ENCODE measurements at regions not wholly inside any gene's neighbourhood (a gene's known extent, or its start where the extent isn't known, plus 50 kb on each side); places are given as distances from the start of the nearest gene placed in this dataset.

DNA sequence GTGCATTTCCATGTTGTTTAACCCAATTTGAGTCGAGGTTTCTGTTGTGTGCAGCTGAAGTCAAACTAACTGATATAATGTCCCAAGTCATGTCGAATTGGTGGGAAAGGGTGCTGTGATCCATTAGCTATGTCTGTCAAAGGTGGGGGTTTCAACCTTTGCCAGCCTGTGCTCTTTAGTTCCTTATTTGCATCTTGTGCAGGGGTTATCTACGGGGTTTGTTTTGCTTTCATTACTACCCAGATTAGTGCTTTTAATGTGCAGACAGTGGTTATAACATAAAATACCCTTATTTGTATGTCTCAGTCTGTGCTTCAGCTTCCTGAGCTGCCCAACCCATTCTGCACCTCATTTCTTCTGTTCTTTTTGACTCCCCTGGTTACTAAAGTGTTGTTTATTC lies 271.9 kb upstream of the CXCR4 start:
- DNase-seq (ENCODE audit: low read depth) = no peak
- TF ChIP-seq, protein P1, sequence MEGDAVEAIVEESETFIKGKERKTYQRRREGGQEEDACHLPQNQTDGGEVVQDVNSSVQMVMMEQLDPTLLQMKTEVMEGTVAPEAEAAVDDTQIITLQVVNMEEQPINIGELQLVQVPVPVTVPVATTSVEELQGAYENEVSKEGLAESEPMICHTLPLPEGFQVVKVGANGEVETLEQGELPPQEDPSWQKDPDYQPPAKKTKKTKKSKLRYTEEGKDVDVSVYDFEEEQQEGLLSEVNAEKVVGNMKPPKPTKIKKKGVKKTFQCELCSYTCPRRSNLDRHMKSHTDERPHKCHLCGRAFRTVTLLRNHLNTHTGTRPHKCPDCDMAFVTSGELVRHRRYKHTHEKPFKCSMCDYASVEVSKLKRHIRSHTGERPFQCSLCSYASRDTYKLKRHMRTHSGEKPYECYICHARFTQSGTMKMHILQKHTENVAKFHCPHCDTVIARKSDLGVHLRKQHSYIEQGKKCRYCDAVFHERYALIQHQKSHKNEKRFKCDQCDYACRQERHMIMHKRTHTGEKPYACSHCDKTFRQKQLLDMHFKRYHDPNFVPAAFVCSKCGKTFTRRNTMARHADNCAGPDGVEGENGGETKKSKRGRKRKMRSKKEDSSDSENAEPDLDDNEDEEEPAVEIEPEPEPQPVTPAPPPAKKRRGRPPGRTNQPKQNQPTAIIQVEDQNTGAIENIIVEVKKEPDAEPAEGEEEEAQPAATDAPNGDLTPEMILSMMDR (IDR thresholded peaks at IDR 0.05; ENCODE audit: low read depth, low read length, missing control alignments) = no peak
- in situ Hi-C loops (cut with HindIII; ENCODE audit: low sequenced_read_pairs) = no loop called here
- no peak overlapping the region for H3K4me3 ChIP-seq (ENCODE audit: low read depth, low read length)

DNA sequence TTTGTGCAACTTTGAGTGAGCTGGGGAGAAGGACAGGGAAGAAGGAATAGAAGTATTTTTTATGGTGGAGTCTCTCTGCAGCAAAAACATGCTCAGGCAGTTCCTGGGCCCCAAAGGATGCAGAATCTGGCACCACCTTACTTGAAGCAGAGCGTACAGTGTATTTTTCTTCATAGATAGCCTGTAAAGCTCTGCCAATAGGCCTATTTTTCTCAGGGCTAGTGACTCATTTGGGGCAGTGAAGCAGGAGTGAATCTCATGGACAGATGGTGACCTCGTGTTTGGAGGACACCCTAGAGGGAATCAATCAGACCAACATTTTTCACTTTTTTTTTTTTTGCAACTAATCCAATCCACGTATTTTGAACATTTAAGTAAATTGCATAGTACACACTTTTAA lies 268.1 kb upstream of the CXCR4 start:
- DNase-seq (ENCODE audit: low read depth) = no peak
- TF ChIP-seq, protein P1 (IDR thresholded peaks at IDR 0.05; ENCODE audit: low read depth, low read length, missing control alignments) = no peak
- H3K4me3 ChIP-seq (ENCODE audit: low read depth, low read length) = no peak overlapping the region
- in situ Hi-C loops (cut with HindIII; ENCODE audit: low sequenced_read_pairs) = no loop called here

DNA sequence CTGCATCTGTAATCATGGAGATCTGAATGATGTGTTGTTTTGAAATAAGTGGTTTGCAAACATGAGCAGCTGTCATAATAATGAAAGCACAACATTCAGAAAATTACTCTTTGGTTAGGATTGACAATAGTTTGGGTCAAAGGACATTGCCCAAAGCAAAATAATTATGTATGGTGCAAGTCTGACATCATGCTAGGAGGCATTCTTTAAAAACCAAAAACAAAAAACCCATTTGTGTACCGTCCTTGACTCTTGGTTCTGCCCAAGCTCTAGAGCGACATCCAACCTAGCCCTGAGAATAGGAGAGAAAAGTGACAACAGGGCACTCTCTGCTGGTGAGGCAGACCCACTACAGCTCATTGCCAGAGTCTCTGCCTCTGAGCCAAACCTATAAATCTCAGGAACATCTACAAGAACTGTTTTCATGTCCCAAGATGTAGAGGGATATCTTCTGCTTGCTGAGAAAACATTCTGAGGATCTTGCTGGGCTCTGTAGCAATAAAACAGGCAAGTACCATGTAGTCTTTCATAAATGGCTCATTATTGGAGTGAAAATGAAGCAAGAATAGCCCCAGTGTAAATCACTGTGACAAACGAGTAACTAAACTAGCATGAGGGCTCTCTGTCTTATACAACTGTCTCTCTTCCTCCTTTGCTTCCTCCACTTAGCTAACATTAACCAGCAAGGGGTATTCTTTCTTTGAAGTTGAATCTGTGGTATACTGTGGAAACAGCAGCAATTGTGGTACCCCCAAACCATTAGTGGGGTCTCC lies 266.8 kb upstream of the CXCR4 start:
- TF ChIP-seq, protein P1 (IDR thresholded peaks at IDR 0.05; ENCODE audit: low read depth, low read length, missing control alignments) = peak; percentile 61
- H3K4me3 ChIP-seq (ENCODE audit: low read depth, low read length) = no peak overlapping the region
- DNase-seq (ENCODE audit: low read depth) = no peak
- in situ Hi-C loops (cut with HindIII; ENCODE audit: low sequenced_read_pairs) = no loop called here

DNA sequence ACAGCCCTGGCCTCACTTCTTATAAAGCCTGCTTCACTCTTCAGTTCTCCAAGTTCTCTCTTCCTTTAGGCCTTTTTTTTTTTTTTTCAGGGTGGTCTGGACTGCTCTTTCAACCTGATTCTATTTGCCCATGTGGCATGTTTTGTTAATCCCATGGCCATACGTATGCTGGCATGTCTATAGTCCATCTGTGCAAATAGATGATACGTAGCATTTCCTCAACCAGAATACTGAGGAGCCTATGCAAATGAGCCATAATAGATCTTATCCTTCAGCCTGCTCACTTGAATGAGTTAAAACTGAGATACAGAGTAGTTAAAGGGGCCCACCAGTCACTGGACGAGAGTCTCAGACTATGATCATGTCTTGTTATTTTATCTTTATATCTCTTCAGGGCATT lies 265.2 kb upstream of the CXCR4 start:
- no peak overlapping the region for H3K4me3 ChIP-seq (ENCODE audit: low read depth, low read length)
- TF ChIP-seq, protein P1 (IDR thresholded peaks at IDR 0.05; ENCODE audit: low read depth, low read length, missing control alignments) = no peak
- in situ Hi-C loops (cut with HindIII; ENCODE audit: low sequenced_read_pairs) = no loop called here
- DNase-seq (ENCODE audit: low read depth) = no peak

DNA sequence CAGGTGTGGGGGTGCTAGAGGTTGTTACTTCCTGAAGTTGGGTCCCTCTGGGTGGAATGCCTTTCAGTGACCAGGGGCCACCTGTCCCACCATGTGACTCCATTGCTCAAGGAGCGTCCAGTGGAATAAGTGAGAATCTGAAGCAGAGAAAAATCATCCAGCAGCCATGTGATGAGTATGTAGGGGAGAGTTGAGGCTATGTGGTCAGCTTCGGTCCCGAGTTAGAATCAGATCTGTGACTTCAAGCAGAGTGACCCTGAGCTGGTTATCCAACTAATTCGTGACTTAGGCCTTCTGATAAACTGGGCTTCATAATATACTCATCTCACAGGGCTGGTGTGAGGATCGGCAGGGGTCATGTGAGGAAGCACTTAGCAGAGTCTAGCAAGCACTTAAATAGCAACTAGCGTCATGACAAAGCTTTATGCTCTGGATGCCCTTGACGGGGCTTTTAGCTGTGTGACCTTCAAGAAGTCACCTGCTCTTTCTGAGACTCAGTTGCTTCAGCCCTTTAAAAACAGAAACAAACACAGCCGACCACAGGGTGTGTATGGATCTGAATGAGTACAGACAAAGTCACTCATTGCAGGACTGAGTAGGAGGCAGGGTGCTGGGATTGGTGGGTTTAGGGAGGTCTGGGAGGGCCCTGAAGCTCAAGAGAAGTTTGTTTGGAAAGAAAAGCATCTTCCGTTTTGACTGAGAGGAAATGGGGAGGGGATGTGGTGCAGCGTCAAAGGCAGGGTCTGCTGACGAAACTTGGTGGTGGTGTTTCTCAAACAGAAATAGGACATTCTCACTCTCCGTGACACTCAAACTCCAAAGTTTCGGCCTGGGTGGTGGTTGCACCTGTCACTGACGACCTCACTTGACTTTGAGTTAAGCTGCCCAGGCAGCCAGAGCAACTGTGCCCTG lies 264.0 kb upstream of the CXCR4 start:
- DNase-seq (ENCODE audit: low read depth) = no peak
- TF ChIP-seq, protein P1 (IDR thresholded peaks at IDR 0.05; ENCODE audit: low read depth, low read length, missing control alignments) = no peak
- in situ Hi-C loops (cut with HindIII; ENCODE audit: low sequenced_read_pairs) = no loop called here
- H3K4me3 ChIP-seq (ENCODE audit: low read depth, low read length) = no peak overlapping the region

DNA sequence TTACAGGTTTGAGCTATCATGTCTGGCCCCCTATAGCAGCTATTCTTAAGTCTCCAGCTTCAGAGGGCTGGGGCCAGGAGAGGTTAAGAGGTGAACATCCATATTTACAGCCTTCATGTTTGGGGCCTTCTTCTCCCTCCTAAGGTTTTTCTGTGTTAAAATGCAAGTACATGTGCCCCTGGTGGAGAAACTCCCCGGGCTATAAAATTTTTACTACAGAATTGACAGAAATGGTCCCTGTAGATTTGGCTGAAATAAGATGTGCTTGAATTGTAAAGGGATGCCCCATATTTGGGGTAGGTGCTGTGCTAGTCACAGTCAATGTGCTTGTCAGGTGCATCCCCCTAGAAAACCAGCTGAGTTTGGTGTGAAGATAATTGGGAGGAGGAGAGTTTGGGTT lies 263.3 kb upstream of the CXCR4 start:
- no peak for DNase-seq (ENCODE audit: low read depth)
- TF ChIP-seq, protein P1 (IDR thresholded peaks at IDR 0.05; ENCODE audit: low read depth, low read length, missing control alignments) = no peak
- in situ Hi-C loops (cut with HindIII; ENCODE audit: low sequenced_read_pairs) = no loop called here
- H3K4me3 ChIP-seq (ENCODE audit: low read depth, low read length) = no peak overlapping the region

Measured in astrocyte of the cerebellum (primary cell).